GM12892 (cell line): ENCODE measurements at regions not wholly inside any gene's neighbourhood (a gene's known extent, or its start where the extent isn't known, plus 50 kb on each side); places are given as distances from the start of the nearest gene placed in this dataset.

Experiments
- POLR2A ChIP-seq: IDR thresholded peaks from 2 replicates; pipeline ENCODE4 v1.6.1; 2011; ENCODE audit warnings: low read depth, low read length, control low read depth
- POLR2AphosphoS5 ChIP-seq: IDR thresholded peaks from 2 replicates; pipeline ENCODE4 v1.6.1; 2011; ENCODE audit warnings: low read depth, low read length, control low read depth

DNA sequence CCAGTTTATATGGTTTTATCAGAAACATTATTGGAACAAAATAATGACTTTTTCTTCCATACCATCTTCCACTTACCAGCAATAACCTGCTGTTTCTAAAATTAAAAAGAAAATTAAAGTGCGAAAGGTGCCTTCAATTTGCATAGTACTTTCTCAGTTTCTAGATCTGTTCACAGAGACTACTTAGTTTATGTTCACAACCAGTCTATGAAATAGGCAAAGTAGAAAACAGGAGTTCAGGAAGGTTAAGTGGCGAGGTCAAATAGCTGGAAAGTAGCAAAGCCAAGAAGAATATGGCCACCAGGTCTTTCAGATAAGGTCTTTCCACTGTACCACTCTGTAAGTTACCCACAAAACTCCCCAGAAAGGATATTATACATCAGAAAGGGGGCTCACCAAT lies 63.3 kb downstream of the BMP4 start:
- TF ChIP-seq POLR2A, result no peak
- TF ChIP-seq POLR2AphosphoS5, result no peak
